Ishikawa (cell line): ENCODE measurements at regions not wholly inside any gene's neighbourhood (a gene's known extent, or its start where the extent isn't known, plus 50 kb on each side); places are given as distances from the start of the nearest gene placed in this dataset.

ENCODE experiments used
- CEBPB ChIP-seq: IDR thresholded peaks from 2 replicates; pipeline ENCODE4 v1.6.1; 2012
- EP300 ChIP-seq: IDR thresholded peaks from 2 replicates; pipeline ENCODE4 v1.6.1; 2012; ENCODE audit warnings: borderline replicate concordance
- TCF12 ChIP-seq: IDR thresholded peaks from 2 replicates; pipeline ENCODE4 v1.6.1; 2012; ENCODE audit warnings: low read depth
- YY1 ChIP-seq: IDR thresholded peaks from 2 replicates; pipeline ENCODE4 v1.6.1; 2012; ENCODE audit warnings: low read depth

DNA sequence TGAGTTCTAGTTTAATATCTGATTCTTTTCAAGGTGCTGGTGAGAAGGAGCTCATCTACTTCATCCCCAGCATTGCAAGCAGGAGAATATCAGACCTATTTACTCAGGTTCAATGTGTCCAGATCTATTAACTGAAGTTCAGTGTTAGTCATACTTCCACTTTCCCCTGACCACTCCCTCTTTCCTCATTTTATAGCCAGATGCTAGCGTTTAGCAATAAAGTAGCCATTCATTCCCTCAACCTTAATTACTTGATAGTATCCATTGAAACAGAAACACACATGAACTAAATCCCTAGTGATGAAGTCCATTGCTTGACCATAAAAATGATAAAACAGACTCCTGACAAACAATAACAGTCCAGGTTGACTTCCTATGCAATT, 60.0 kb downstream of the RPL22L1 start:
- TF ChIP-seq CEBPB (no peak), YY1 (no peak), TCF12 (no peak), EP300 (no peak)
